Activated CD4-positive, alpha-beta T cell treated with anti-CD3 and anti-CD28 coated beads for 24 hours (primary cell): ENCODE measurements at regions not wholly inside any gene's neighbourhood (a gene's known extent, or its start where the extent isn't known, plus 50 kb on each side); places are given as distances from the start of the nearest gene placed in this dataset.

Experiments used
- DNase-seq, 2 donors: peaks; one replicate each; pipeline ENCODE4 v3.0.0-alpha.2; 2020; ENCODE audit warnings: low read depth in 2 of 2

DNA sequence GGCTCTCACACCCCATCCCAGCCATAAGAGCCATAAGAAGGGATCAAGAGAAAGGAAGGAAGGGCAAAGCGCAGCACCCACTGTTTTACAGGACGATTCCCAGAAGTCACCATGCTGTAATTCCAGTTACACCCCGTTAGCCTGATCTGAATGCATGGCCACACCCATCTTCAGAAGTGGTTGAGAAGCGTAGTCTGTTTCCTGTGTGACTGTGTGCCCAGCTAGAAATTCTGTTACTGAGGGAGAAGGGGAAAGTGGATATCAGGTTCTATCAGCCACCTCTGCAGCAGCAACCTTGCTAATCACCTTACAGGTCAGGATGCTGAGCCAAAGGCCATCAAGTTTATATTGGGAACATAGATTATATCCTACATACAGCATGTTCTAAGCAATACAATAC is 260.0 kb downstream of the ABHD5 start:
- DNase-seq: no peak

DNA sequence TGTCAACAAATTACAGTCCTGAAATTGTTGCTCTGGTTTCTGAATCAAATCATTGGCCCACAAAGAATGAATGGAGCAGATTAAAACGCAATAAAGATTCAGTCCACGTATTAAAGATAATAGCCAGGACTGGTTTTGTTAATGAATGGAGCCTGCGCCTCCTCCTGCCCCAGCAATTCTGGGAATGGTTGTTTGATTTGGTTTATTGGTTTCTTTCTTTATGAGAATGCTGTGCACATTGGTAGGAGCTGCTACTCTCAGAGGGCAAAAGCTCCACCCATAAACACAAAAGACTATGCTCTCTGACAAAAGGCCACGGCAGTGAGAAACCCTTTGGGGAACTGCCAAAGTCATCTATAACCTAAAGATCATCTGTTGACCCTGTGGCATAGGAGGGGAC is 261.1 kb downstream of the ABHD5 start:
- no peak for DNase-seq

DNA sequence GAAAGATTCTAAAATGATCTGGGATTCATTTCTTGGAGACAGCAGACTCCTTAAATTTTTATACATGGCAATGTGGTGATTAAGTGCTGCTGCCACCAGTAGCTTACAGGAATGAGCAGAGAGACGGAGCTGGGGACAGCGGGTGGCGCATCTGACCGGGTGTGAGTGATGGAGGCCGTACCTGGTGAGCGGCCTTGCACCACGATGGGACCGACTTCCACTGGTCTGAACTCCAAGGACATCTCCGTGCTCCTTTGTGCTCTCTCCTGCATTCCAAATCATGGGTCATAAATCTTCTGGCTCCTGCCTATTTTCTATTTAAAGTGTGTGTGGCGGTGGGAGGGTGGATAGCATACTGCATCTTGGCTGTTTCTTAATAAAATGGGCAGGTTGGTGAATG is 262.6 kb downstream of the ABHD5 start:
- no peak for DNase-seq

DNA sequence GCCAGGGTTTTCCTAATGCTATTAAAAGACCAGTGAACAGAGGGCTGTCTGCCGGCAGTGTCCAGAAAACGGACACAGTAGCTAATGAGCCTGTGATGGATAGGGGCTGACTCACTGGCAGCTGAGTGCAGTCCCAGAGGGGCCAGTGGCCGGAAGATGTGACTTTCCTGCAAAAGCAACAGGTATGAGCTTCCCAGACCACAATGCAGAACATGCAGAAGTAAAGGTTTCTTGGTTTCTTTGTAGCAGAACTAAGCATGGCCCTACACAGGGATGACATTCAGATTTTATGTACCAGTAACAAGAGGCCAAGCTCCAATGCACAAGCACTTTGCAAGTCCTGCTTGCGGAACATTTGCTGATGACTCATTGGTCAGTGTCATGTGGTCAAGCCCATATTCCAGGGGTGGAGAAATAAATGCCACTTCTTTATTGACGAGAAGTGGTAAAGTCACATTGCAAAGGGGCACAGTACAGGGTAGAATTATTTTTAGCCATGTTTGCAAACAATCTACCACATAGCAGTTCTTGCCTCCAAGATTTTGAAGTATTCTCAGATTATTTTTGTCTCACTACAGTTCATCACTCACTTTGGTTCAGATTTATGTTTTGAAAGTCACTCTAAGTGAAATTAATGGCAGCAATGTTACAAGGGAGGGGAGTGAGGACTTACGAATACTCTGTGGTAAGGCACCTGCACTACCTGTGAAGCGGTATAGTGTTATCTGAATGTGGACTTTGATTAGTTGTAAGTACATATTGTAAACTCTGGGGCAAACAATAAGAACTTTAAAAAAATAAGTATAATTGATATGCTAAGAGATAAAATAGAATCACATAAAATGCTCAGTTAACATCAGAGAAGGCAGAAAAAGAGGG is 263.3 kb downstream of the ABHD5 start:
- DNase-seq: no peak

DNA sequence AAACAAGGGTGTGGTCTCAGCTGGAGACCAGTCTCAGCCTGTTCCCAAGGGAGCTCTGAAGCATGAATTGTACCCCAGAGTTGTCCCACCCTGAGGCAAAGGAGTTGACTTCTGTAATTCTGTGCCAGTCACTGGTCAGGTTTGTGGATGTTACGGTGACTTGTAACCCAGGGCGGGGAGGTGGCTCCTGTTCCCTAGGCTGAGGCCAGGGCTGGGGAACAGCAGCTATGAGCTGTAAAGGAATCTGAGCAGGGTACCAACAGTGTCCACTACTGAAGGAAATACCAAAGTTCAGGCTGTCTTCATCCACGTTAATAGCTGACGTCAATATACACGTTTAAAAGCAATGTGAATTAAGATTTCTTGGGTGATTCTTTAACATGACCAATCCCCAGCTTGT is 266.2 kb downstream of the ABHD5 start:
- DNase-seq: no peak

DNA sequence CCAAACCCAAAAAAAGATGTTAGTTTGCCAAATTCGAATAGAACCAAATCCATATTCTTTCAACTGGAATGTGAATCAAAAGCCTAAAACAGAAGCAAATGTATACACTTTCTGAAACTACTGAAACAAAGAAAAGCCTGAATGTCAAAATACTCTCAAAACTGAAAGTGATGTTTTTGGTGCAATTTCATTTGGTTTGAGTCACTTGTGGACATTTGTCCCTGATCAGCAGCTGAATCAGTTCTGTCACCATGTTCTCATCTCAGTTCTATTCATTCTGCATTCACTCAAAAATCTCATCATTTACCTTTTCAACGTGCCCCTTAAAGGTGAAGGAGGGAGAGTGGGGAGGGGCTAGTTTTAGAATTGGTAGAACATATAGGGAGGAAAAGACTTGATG is 266.8 kb downstream of the ABHD5 start:
- DNase-seq: no peak

DNA sequence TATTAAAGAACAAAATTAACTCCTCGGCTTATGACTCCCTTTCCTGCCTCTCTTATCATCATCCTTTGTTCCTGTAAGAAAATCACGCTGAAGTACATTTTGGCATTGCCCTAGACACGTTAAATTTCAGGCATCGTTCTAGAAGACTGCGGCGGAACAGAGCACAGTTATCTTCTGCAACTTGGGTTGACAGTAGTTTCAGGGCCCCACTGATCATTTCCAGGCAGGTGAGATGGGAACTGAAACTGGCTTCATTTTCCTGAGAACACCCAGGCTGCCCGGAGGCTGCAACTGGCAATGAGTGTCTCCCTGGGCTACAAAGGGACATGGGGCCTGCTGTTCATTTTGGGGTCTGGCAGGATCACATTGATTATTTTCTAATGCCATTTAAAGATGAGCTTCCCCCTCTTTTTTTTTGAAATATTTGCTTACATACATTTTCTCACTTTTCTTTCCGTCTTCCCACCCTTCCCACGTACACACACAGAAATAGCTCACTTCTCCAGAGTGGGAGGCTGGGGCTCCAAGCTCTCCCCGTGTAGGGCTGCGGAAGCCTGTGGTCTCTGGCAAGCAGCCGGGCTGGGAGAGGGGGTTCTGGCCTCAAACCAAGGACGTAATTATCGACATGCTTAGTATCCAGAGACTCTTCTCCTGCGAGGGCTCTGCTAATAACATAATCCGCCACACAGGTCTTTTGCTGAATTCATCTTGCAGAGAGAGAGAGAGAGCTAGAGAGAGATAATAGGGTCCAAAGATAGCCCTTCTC is 267.4 kb downstream of the ABHD5 start:
- DNase-seq: no peak

DNA sequence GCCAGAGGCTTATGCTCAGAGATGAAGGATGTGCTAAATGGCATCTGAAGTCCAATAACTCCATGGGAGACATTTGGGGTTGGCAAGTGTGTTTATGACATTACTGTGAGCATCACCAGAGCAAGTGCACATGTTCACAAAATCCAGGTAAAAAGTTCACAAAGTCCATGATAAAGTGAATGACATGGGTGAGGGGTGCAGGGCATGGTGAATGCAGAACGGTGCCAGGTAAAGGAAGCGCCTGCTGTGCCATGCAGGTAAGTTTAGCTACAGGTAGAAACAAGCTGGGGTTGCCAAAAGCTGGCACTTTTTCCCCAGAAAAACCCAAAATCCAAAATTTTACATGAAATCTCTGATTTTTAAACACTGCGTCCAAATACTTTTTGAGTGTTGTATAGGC is 268.2 kb downstream of the ABHD5 start:
- no peak for DNase-seq

DNA sequence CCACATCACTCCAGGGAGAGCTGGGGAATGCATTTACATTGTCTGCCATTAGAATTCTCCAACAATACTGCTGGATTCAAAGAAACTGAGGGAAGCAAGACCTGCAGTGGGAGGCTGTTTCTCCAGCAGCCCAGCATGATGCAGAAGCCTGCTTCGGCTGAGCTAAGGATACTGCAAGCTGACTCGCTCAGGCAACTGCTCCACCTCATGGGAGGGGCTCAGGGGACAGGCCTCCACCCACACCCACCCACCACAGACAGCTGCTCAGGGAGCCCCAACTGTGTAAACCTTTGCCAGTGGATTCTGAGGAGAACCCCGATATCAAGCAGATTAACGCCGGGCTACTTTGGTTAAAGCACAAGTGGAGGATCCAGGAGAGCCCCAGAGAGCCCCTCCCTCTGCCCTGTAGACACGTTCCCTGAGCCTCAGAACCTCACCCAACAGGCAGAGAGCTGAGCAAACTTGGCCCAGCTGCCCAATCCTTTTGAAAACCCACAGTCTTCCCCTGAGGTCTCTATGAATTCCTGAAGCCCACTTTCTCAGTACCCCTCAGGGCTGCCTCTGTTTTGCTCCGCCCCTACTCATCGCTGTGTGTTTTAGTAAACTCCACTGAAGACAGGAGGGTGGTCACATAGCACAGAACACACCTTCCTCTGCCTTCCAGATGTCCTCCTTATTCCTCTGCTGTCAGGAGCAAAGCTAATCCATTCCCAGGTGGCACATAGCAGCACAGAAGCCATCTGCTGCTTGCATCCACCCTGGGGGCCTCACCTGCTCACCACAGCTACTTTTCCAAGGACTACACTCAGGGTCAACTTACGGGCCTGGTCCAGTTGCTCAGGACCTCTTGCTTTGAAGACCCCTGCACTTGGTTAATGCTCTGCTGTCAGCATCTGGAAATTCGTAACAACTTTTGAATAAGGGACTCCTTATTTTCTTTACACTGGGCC is 269.0 kb downstream of the ABHD5 start:
- no peak for DNase-seq

DNA sequence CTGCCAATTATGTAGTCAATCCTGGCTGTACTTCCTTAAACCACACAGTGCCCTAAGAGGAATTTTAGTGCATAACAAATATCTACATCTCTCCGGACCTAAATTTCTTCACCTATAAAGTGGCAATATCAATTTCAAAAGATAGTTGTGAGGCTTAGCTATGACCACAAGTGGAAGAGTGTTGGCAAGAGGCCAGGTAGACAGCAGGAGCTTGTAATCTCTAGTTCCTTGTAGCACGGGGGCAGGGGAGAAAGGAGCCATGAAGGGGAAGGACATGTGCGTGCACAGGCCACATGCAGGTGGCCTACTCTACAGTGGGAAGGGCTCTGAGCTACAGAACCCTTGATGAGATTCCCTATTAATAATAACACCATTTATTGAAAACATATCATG is 269.7 kb downstream of the ABHD5 start:
- no peak for DNase-seq

DNA sequence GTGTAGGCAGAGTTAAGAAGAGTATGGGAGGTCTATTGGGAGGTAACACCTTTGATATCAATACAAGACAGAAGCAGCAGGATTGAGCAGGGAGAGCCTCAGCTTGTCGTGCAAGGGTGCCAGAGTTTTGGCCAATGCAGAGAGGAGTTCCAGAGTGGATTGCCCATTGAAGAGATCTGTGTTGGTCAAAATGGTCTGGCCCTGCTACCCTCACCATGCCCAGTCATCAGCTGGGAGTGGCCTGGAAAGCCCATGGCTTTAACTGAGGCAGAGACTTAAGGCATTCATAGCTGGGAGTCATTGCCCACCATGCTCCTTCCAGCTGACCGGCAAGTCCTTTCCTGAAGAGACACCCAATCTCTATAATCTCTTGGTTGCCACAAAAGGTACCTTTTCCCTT is 271.3 kb downstream of the ABHD5 start:
- no peak for DNase-seq

DNA sequence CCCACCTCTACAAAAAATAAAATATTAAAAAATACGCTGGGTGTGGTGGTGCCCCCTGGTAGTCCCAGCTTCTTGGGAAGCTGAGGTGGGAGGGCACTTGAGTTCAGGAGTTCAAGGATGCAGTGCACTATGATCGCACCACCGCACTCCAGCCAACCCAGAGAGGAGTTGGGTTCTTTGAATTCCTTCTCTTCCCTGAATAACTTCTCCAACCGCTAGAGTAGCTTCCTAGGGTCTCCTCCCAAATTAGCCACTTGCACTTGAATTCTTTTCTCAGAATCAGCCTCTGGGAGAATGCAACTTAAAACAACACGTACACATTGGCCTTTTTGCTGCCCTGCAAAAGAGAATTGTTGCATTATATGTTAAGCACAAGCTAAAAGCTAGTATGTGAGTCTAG is 272.5 kb downstream of the ABHD5 start:
- DNase-seq: no peak

DNA sequence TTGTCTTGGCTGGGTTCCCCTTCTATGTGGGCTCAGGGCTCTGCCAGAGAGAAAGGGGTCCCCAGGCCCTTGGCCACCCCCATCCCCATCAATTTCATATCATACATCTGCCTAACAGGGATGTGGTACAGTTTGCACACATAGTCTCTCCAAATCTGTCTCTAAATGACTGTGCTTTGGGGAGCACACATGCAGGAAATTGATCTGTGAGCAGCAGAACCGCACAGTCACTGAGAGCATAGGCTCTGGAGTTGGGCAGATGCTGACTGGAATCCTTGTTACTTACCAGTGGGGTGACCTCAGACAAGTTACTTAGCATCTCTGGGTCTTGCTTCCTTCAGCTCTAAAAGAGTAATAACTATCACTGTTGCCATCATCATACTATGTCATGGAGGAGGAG is 273.9 kb downstream of the ABHD5 start:
- DNase-seq: no peak

DNA sequence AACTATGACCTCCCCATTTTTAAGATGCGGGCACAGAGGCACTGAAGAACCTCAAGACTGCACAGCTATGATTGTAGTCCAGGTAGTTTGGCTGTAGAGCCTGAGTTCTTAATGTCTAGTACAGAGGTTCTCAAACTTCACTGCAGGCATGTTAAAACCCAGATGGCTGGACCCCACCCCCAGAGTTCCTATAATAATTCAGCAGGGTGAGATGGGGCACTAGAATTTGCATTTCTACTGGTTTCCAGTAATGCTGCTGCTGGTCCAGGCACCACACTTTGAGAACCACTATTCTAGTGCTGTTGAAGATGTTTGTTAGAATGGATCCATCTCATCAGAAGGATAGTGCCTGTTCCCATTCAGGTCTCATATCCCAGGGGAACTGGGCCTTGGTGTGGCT is 274.9 kb downstream of the ABHD5 start:
- no peak for DNase-seq

DNA sequence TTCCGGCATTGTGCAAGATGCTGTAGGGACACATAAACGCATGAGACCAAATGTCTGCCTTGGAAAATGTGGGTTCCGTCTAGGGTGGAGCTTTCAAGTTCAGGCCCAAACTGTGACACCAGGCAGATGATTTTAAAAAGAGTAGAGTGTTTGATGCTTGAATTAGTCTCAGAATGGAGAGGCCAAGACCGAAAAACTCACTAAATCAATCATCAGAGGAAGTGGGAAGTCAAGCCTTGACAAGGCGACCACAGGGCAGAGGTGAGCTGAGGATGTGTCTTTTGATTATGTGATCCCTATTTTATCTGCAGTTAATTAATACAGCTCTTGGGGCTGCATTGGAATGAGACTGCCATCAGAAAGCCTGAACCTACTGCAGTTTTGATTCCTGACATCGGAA is 275.4 kb downstream of the ABHD5 start:
- DNase-seq: no peak

DNA sequence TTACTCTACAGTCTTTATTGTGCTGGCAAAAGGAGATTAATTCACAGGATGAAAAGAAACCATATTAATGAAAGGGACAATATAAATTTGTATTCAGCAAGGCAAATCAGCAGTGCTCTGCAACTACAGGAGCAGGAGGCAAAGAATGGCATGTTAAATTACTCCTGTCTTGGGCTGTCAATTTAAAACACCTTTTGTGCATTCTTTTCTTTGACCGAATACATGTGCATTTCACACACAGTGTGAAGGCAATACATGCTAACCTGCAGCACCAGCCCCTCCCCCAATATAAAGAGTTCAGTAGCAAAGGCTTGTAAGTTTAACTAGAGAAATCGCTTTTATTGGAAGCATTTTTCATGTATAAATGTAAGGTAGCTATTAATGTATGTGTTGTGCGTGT is 275.2 kb upstream of the TOPAZ1 start:
- no peak for DNase-seq

DNA sequence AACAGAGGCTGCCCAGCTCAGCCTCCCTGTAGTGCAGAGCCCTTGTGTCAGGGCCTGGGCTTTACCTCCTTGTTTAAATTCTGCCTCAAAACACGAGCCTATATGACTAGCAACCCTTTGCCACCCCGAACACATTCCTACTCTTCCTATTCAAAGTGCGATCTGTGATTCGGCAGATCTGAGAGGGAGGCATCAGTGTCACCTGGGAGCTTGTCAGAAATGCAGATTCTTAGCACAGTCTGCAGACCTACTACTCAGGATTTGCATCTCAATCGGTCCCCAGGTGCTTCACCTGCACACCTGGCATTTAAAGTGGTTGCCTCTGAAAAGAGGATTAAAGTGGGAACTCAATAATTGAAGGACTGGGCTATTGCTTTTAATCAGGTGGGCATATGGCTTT is 273.2 kb upstream of the TOPAZ1 start:
- no peak for DNase-seq

DNA sequence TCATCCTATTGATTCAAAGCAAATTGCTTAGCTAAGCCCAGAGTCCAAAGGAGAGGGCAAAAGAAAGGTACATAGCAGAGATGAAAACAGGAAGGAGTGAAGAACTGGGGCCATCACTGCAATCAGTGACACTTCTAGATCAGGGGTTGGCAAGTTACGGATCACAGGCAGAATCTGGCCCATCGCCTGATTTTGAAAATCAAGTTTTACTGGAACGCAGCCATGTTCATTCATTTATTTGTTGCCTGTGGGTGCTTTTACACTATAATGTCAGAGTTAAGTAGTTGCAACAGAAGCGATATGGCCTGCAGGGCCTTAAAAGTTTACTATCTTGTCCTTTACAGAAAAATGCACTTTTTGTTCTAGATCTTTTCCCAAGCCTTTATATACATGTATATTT is 271.7 kb upstream of the TOPAZ1 start:
- no peak for DNase-seq

DNA sequence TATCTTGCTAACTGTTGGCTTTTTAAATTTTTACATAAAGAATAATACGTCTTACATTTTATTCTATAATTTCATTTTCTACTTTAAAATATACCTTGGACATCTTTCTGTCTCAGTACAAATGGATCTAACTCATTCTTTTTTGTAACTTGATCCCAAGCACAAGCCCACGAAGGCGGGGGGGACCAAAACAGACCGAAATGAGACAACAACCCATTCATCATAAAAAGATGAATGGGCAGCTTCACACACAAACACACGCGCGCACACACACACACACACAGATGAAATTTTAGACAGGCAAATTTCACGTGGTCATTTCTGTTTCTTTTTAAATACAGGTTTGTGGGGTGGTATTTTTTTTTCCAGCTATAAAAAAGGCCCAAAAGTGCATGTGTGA is 271.3 kb upstream of the TOPAZ1 start:
- DNase-seq: no peak

DNA sequence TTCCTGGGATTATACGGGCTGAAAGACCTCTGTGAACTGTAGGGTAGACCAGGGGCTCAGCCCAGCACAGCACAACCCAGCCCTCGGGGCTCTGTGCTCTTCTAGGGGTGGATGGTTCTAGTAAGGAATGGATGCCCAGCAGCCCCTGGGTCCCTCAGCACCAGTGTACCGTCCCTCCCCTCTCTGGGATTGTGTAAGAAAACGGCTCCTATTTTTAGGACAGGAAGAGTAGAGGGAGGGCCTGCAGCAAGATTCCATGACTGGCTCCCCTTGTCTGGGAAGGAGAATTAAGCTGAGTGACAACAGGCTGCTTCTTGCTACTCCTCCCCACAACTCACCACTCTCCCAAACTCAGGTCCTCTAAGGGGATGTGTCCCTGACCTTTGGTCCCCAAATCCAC is 270.8 kb upstream of the TOPAZ1 start:
- DNase-seq: no peak

DNA sequence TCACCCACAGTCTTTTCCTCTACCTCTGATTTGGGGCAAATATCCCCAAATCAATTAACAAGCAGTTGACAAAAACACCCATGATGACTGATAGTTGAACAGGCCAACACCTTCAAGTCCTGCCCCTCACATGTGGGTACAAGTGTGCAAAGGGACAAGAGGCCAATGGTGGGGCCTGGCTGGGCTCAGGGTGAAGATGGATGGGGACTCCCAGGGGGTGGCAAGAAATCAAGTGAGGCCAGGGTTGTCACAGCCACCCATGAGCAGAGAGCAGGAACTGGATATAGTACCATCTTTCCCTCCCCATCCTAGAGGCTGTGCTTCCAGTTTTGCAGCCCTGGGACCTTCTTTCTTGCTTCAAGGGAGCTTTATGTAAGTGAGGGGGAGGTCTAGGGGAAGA is 270.2 kb upstream of the TOPAZ1 start:
- no peak for DNase-seq

DNA sequence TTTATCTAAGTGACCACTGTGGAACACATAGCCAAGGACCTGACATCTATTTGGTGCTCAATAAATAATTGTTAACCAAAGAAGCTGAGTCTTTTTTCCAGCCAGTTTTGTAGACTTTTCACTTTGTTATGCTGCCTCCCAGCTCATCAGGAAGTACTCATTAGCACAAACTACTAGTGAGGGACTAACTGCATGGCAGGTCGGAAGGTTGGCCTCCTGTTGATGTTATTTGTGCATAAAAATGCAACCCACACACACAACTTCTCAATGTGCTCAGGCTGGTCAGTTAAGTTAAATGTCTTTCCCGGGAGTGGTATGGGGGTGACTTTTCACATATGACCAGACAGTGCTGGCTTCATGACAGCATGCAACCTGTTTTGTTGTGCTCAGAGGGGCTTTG is 263.0 kb upstream of the TOPAZ1 start:
- DNase-seq: no peak
